ENCODE measurements at regions not wholly inside any gene's neighbourhood (a gene's known extent, or its start where the extent isn't known, plus 50 kb on each side); places are given as distances from the start of the nearest gene placed in this dataset.

DNA sequence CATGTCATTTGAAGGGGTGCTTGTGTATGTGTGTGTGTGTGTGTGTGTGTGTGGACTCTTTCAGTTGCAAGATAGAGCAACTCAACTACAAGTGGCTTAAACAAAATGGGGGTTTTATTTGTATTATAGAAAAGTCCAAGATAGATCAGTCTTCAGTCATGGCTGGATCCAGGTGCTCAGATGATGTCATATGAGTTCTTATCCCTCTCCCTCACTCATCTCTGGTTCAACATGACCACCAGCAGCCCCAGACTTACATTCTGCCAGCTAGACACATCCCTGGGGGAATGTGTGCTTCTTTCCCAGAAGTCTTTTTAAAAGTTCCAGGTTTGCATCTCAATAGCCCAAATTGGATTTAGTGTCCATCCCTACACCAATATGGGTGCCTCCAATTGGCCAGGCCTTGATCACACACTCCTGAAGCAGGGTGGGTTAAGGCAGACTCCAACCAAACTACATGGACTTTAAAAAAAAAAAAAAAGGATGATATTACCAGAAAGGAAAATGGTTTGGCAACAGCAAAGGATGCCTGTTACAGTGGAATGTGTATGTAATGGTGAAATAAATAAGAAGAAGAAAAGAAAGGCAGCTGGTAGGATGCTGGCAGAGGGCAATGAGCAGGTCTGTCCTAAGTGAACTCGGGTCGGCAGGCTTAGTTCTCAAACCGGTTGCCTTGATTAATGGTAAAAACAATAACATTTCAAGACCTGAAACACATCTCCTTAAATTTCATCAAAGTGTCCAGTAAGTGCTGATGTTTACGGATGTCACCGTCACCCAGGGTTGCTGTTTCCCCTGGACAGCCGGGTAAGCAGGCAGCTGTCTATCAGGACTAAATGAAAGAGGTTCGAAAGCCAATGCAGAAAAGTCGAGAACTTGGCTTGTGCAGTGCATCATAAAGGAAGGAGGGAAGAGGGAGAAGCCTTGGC is 107.7 kb downstream of the SMIM20 start:
- H3K4me3 ChIP-seq (ENCODE audit: low read length) = no peak overlapping the region
- Mint-ChIP-seq H3K27ac (no peak overlapping the region), H3K27me3 (ENCODE audit: low read depth in 2 of 2) (peaks cover 19 to 53% of the 10 kb centered on the region in 2 donors), H3K9me3 (no peaks in the 10 kb centered on the region), H3K4me1 (peaks cover 0 to 6% of the 10 kb centered on the region in 2 donors), H3K4me3 (no peak overlapping the region), H3K36me3 (no peaks in the 10 kb centered on the region)
- H3K36me3 ChIP-seq (ENCODE audit: control insufficient read depth, insufficient read depth, low read length) = no peaks in the 10 kb centered on the region
- 92% methylated on average over 8 of the region's 8 CpGs for WGBS (ENCODE audit: insufficient coverage)
- H3K4me1 ChIP-seq (ENCODE audit: control insufficient read depth, insufficient read depth, low read length) = no peaks in the 10 kb centered on the region
- ATAC-seq = no peak
- TF ChIP-seq, protein P1, sequence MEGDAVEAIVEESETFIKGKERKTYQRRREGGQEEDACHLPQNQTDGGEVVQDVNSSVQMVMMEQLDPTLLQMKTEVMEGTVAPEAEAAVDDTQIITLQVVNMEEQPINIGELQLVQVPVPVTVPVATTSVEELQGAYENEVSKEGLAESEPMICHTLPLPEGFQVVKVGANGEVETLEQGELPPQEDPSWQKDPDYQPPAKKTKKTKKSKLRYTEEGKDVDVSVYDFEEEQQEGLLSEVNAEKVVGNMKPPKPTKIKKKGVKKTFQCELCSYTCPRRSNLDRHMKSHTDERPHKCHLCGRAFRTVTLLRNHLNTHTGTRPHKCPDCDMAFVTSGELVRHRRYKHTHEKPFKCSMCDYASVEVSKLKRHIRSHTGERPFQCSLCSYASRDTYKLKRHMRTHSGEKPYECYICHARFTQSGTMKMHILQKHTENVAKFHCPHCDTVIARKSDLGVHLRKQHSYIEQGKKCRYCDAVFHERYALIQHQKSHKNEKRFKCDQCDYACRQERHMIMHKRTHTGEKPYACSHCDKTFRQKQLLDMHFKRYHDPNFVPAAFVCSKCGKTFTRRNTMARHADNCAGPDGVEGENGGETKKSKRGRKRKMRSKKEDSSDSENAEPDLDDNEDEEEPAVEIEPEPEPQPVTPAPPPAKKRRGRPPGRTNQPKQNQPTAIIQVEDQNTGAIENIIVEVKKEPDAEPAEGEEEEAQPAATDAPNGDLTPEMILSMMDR (IDR thresholded peaks at IDR 0.05) = no peak
- intact Hi-C loops (cut with micrococcal nuclease) = no loop called here
- no peaks in the 10 kb centered on the region for H3K9me3 ChIP-seq (ENCODE audit: control insufficient read depth, insufficient read depth, low read length)
- H3K27me3 ChIP-seq (ENCODE audit: control insufficient read depth, insufficient read depth, low read length) = no peaks in the 10 kb centered on the region
- no peak overlapping the region for H3K27ac ChIP-seq (ENCODE audit: low read length)
- no peak for DNase-seq

DNA sequence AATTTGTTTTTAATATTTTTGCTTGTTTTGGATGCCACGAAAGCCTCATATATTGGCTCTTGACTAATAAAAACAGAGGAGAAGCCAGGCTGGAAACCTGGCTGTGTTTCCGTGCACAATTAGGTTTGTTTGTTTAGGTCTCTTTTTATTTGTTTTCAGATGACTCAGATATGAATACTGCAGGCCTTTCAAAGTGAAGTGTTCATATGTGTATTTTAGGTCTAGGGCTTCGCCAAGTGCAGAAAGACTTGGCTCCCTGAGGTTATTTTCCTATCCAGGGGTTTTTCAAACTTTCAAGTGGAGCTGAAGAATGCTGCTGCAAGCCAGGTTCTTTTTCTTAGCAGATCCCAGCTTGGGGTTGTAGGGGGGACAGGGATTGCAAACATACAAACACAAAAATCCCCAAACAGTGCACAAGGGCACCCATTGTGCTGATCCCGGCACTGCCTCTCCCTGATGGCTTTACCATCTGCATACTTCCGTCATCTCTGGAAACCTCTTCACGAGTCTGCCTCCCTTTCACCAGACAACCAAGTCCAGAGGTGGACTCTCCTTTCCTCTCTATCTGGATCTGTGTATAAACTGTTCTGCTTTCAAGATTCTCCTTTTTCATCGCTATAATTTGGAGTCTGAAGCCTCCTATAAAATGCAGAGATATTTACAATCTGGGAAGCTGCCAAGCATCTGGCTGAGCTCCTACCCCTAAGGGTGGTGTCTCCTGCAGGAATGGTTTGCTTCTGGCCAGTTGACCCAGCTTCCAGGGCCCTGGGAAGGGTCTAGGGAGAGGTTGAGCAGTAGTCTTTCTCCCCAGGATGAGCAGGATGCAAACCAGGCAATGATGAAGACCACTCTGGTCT is 108.6 kb downstream of the SMIM20 start:
- H3K36me3 ChIP-seq (ENCODE audit: control insufficient read depth, insufficient read depth, low read length) = no peaks in the 10 kb centered on the region
- Mint-ChIP-seq H3K27me3 (ENCODE audit: low read depth in 2 of 2) (peaks cover 25 to 58% of the 10 kb centered on the region in 2 donors), H3K4me1 (peaks cover 0 to 6% of the 10 kb centered on the region in 2 donors), H3K27ac (no peak overlapping the region), H3K36me3 (no peaks in the 10 kb centered on the region), H3K4me3 (no peak overlapping the region), H3K9me3 (no peaks in the 10 kb centered on the region)
- TF ChIP-seq, protein P1 (IDR thresholded peaks at IDR 0.05) = no peak
- no peaks in the 10 kb centered on the region for H3K9me3 ChIP-seq (ENCODE audit: control insufficient read depth, insufficient read depth, low read length)
- intact Hi-C loops (cut with micrococcal nuclease) = no loop called here
- ATAC-seq = no peak
- WGBS (ENCODE audit: insufficient coverage) = 87% methylated on average over 7 of the region's 7 CpGs
- no peaks in the 10 kb centered on the region for H3K4me1 ChIP-seq (ENCODE audit: control insufficient read depth, insufficient read depth, low read length)
- H3K27ac ChIP-seq (ENCODE audit: low read length) = no peak overlapping the region
- H3K4me3 ChIP-seq (ENCODE audit: low read length) = no peak overlapping the region
- no peaks in the 10 kb centered on the region for H3K27me3 ChIP-seq (ENCODE audit: control insufficient read depth, insufficient read depth, low read length)
- DNase-seq = no peak

DNA sequence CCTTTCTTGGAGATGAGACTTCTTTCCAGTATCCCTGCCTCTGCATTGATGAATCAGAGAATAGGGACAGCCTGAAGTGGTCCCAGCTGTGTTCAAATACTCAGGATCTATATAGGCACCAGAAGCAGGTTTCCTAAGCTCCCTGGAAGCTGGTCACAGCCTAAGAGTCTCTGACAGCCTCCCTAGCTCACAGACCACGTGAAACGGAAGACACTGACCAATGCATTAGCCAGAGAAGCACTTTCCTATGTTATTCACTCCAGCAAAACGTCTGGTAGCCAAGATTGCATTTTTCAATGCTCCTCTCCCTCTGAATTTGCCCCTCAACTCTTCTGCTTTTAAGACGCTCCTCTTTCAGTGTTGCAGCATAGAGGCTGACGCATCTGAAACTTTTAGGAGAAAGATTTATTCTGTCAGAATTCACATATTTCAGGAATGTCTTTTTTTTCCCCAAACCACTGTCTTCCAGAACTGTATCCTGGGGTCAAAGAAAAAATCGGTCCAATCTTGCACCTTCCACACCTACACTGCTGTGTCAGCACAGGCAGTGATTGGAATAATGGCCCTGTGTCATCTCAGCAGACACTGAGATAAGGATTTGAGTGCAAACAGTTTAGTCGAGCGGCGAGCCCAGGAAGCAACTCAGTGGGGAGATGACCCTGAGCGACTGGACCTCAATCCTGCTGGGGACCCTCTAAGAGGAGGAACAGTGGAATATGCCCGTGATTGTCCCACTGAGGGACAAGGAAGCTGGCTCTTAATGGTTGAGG is 109.4 kb downstream of the SMIM20 start:
- Histone ChIP-seq H3K36me3 (ENCODE audit: control insufficient read depth, insufficient read depth, low read length) (no peaks in the 10 kb centered on the region), H3K9me3 (ENCODE audit: control insufficient read depth, insufficient read depth, low read length) (no peaks in the 10 kb centered on the region), H3K4me1 (ENCODE audit: control insufficient read depth, insufficient read depth, low read length) (no peaks in the 10 kb centered on the region), H3K27me3 (ENCODE audit: control insufficient read depth, insufficient read depth, low read length) (no peaks in the 10 kb centered on the region), H3K4me3 (ENCODE audit: low read length) (no peak overlapping the region), H3K27ac (ENCODE audit: low read length) (no peak overlapping the region)
- Mint-ChIP-seq H3K36me3 (no peaks in the 10 kb centered on the region), H3K4me3 (no peak overlapping the region), H3K27me3 (ENCODE audit: low read depth in 2 of 2) (peaks cover 28 to 58% of the 10 kb centered on the region in 2 donors), H3K9me3 (no peaks in the 10 kb centered on the region), H3K27ac (no peak overlapping the region), H3K4me1 (peaks cover 2 to 6% of the 10 kb centered on the region in 2 donors)
- 83% methylated on average over 11 of the region's 11 CpGs for WGBS (ENCODE audit: insufficient coverage)
- intact Hi-C loops (cut with micrococcal nuclease) = no loop called here
- TF ChIP-seq, protein P1 (IDR thresholded peaks at IDR 0.05) = no peak
- peak in 1 of 3 donors; percentile 17 for ATAC-seq
- no peak for DNase-seq

All from natural killer cell (primary cell).